Gastroesophageal sphincter (tissue), 3 donors: ENCODE measurements at regions not wholly inside any gene's neighbourhood (a gene's known extent, or its start where the extent isn't known, plus 50 kb on each side); places are given as distances from the start of the nearest gene placed in this dataset.

ENCODE experiments used
- EP300 ChIP-seq: sonication (generic); formaldehyde crosslinking; IDR thresholded peaks from one replicate; pipeline ENCODE4 v1.6.1; 2017; ENCODE audit warnings: antibody characterized with exemption, mild to moderate bottlenecking
- POLR2A ChIP-seq, 2 donors: fragments of 450-650 bp; IDR thresholded peaks; one replicate each; pipeline ENCODE4 v1.6.1; 2017; ENCODE audit warnings: antibody characterized with exemption in 2 of 2, mild to moderate bottlenecking in 2 of 2, moderate library complexity in 1 of 2
- POLR2AphosphoS5 ChIP-seq: sonication (generic); formaldehyde crosslinking; IDR thresholded peaks from one replicate; pipeline ENCODE4 v1.6.1; 2017; ENCODE audit warnings: antibody characterized with exemption
- TF ChIP-seq, protein P1 (sequence below), 4 experiments: fragments of 200-600 bp in 2 of 4; fragments of 450-650 bp in 2 of 4; sonication (generic) in 1 of 4; IDR thresholded peaks; one replicate each; pipeline ENCODE4 v1.5.1; 2017 to 2019; ENCODE audit warnings: antibody characterized with exemption in 4 of 4, mild to moderate bottlenecking in 2 of 4, moderate library complexity in 2 of 4

GRCh38 chr4:116346750-116347149 is 738.6 kb downstream of the TRAM1L1 start:
- TF ChIP-seq, protein P1, sequence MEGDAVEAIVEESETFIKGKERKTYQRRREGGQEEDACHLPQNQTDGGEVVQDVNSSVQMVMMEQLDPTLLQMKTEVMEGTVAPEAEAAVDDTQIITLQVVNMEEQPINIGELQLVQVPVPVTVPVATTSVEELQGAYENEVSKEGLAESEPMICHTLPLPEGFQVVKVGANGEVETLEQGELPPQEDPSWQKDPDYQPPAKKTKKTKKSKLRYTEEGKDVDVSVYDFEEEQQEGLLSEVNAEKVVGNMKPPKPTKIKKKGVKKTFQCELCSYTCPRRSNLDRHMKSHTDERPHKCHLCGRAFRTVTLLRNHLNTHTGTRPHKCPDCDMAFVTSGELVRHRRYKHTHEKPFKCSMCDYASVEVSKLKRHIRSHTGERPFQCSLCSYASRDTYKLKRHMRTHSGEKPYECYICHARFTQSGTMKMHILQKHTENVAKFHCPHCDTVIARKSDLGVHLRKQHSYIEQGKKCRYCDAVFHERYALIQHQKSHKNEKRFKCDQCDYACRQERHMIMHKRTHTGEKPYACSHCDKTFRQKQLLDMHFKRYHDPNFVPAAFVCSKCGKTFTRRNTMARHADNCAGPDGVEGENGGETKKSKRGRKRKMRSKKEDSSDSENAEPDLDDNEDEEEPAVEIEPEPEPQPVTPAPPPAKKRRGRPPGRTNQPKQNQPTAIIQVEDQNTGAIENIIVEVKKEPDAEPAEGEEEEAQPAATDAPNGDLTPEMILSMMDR (IDR thresholded peaks at IDR 0.05), result no peak
- no peak for TF ChIP-seq POLR2A (IDR thresholded peaks at IDR 0.05)
- no peak for TF ChIP-seq EP300
- TF ChIP-seq POLR2AphosphoS5, result no peak
